Right lobe of liver (tissue), 6 donors: ENCODE measurements at regions not wholly inside any gene's neighbourhood (a gene's known extent, or its start where the extent isn't known, plus 50 kb on each side); places are given as distances from the start of the nearest gene placed in this dataset.
A peak's percentile ranks its signal among the peaks of the same experiment; 100 is the strongest.

Experiments used
- ATAC-seq, 4 donors: fragments of 200-7000 bp; cut with Tn5 transposase; one replicate each; pipeline ENCODE4 v1.9.1; 2020; ENCODE audit warnings: mild to moderate bottlenecking in 4 of 4, moderate library complexity in 4 of 4
- DNase-seq, 3 donors: peaks; one replicate each; pipeline ENCODE4 v3.0.0-alpha.2; 2020
- H3K27ac ChIP-seq, 3 donors: fragments of 200-600 bp; one replicate each; pipeline ENCODE4 v1.8.0; 2022
- H3K27me3 ChIP-seq, 2 donors: fragments of 200-600 bp; one replicate each; pipeline ENCODE4 v1.8.0; 2022
- H3K36me3 ChIP-seq, 4 donors: fragments of 200-600 bp; sonication (generic) in 1 of 4; one replicate each; pipeline versions ENCODE4 v1.5.1 to v1.8.0; 2017 to 2022; ENCODE audit warnings: control low read depth in 1 of 4
- H3K4me1 ChIP-seq, 4 donors: fragments of 200-600 bp; sonication (generic) in 1 of 4; one replicate each; pipeline versions ENCODE4 v1.5.1 to v1.8.0; 2017 to 2022; ENCODE audit warnings: control low read depth in 1 of 4
- H3K4me3 ChIP-seq, 3 donors: fragments of 200-600 bp; one replicate each; pipeline ENCODE4 v1.8.0; 2022
- H3K9me3 ChIP-seq, 4 donors: fragments of 200-600 bp; sonication (generic) in 1 of 4; one replicate each; pipeline versions ENCODE4 v1.5.1 to v1.8.0; 2017 to 2022; ENCODE audit warnings: control low read depth in 1 of 4
- POLR2A ChIP-seq: fragments of 450-650 bp; IDR thresholded peaks from one replicate; pipeline ENCODE4 v1.6.1; 2017; ENCODE audit warnings: antibody characterized with exemption, mild to moderate bottlenecking
- WGBS: methylation state at CpG from one replicate; pipeline ENCODE4 v1.1.6; 2018; ENCODE audit warnings: low coverage, low lambda C conversion rate; ENCODE audit not compliant: insufficient coverage; ENCODE audit errors: missing lambda C conversion rate; 5-methylcytosine and 5-hydroxymethylcytosine counted together
- intact Hi-C, 2 donors: fragments of 100-400 bp; cut with DNase I; formaldehyde crosslinking; loops; one replicate each; pipeline versions ENCODE4 v1.11.2 to v1.14.1; 2022
- TF ChIP-seq, protein P1 (sequence below), 4 donors: fragments of 200-600 bp in 3 of 4; fragments of 450-650 bp in 1 of 4; IDR thresholded peaks; one replicate each; pipeline versions ENCODE4 v1.5.1 to v1.8.0; 2016 to 2022; ENCODE audit warnings: antibody characterized with exemption in 4 of 4, mild to moderate bottlenecking in 2 of 4
- donor health status: DM: no; HTN: yes; CAD: no.
- donor health status: DM: no; HTN: no; CAD: no.
- donor health status: DM: no; HTN: no; CAD: no.
- donor health status: DM: no; HTN: yes; CAD: no.
- donor health status: DM: no; HTN: yes; CAD: no.

DNA sequence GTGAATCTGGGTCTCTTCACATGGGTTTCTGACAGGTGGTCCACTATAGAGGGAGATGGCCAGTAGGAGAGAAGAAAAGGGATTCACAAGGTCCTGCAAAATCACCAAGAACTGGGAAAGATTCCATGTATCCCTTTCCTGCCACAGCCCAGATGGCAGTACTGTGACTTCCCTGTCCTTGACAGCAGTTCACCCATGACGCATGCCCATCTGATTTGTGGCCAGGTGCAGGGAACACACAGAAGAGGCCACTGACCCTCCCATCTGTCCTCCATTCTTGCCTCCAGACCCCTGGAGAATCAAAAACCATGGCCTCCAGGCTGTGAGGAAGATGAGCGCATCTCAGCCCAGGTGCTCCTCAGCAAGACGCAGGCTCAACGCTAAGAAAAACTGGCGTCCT lies 183.1 kb upstream of the RREB1 start:
- intact Hi-C loops = no loop called here
- TF ChIP-seq POLR2A = no peak
- TF ChIP-seq, protein P1, sequence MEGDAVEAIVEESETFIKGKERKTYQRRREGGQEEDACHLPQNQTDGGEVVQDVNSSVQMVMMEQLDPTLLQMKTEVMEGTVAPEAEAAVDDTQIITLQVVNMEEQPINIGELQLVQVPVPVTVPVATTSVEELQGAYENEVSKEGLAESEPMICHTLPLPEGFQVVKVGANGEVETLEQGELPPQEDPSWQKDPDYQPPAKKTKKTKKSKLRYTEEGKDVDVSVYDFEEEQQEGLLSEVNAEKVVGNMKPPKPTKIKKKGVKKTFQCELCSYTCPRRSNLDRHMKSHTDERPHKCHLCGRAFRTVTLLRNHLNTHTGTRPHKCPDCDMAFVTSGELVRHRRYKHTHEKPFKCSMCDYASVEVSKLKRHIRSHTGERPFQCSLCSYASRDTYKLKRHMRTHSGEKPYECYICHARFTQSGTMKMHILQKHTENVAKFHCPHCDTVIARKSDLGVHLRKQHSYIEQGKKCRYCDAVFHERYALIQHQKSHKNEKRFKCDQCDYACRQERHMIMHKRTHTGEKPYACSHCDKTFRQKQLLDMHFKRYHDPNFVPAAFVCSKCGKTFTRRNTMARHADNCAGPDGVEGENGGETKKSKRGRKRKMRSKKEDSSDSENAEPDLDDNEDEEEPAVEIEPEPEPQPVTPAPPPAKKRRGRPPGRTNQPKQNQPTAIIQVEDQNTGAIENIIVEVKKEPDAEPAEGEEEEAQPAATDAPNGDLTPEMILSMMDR (IDR thresholded peaks at IDR 0.05) = no peak
- 14% methylated on average over 1 of the region's 5 CpGs for WGBS
- Histone ChIP-seq H3K4me3 (no peak overlapping the region), H3K27ac (no peak overlapping the region), H3K9me3 (no peaks in the 10 kb centered on the region), H3K4me1 (no peaks in the 10 kb centered on the region), H3K36me3 (no peaks in the 10 kb centered on the region), H3K27me3 (no peaks in the 10 kb centered on the region)
- DNase-seq (no peak), ATAC-seq (no peak)

- 64% methylated on average over 5 of the region's 10 CpGs for WGBS
- intact Hi-C loops = no loop called here
- no peak for ATAC-seq
- Histone ChIP-seq H3K27ac (no peak overlapping the region), H3K9me3 (no peaks in the 10 kb centered on the region), H3K27me3 (no peaks in the 10 kb centered on the region), H3K4me1 (no peaks in the 10 kb centered on the region), H3K4me3 (no peak overlapping the region), H3K36me3 (no peaks in the 10 kb centered on the region)
- no peak for DNase-seq
- TF ChIP-seq, protein P1 (IDR thresholded peaks at IDR 0.05) = no peak
- TF ChIP-seq POLR2A = no peak
Observed at GRCh38 chr6:6925391-6926164, 182.2 kb upstream of the RREB1 start.

DNA sequence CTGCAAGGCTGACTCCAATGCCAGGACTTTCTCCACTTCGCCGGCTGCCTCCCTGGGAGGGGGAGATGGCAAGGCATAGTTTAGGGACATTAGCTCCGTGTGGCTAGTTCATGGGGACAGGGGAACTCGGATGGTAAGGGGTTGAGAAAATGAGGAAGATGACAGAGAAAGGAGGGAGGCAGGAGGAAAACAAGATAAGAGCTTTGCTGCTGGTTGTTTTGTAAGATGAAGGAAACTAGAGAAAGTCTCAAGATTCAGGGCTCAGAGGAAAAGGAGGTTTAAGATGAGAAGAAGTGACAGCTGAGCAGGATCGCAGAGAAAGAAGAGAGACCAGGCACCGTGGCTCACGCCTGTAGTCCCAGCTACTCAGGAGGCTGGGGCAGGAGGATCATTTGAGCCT lies 180.9 kb upstream of the RREB1 start:
- TF ChIP-seq, protein P1 (IDR thresholded peaks at IDR 0.05) = no peak
- no peak for TF ChIP-seq POLR2A
- DNase-seq (no peak), ATAC-seq (no peak)
- 72% methylated on average over 7 of the region's 7 CpGs for WGBS
- no peaks in the 10 kb centered on the region for H3K27me3 ChIP-seq
- no peaks in the 10 kb centered on the region for H3K36me3 ChIP-seq
- H3K4me1 ChIP-seq = no peaks in the 10 kb centered on the region
- intact Hi-C loops = no loop called here
- H3K27ac ChIP-seq = no peak overlapping the region
- H3K9me3 ChIP-seq = no peaks in the 10 kb centered on the region
- H3K4me3 ChIP-seq = no peak overlapping the region

DNA sequence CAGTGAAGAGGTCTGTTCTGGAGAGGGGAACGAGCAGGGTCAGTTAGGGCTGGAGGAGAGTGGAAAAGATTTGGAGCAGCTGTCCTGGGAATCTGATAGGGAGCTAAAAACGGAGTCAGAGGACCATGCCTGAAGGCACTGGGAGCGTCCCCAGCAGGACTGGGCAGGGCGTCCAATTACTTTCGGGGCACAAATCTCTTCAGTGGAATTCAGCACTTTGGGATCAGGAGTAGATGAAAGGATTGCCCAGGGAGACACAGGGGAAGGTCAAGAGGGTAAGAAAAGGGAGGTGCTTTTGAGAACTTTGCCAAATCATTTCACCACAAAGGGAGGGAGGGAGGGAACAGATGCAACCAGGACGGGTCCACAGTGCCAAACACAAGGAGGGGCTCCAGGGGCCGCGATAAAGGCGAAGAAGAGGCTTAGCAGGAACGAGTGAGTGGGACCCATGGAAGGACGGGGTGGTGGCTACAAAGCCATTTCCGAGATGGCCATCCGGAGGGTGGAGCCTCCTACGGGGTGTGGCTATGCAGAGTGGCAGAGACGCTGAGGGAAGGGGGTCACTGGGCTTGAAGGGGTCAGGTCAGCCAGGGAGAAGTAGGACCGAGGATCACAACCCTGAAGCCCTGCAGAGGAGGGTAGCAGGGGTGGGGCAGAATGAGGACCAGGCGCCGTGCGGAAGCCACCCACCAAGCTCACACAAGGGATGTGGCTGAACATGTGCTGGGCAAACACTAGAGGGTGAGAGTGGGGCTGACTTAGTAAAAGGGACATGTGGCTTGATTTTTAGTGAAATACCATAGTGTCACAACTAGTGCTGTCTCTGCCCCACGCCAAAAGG lies 180.0 kb upstream of the RREB1 start:
- no peak overlapping the region for H3K4me3 ChIP-seq
- TF ChIP-seq, protein P1 (IDR thresholded peaks at IDR 0.05) = no peak
- TF ChIP-seq POLR2A = no peak
- H3K36me3 ChIP-seq = no peaks in the 10 kb centered on the region
- intact Hi-C loops = no loop called here
- WGBS = 50% methylated on average over 12 of the region's 20 CpGs
- no peak overlapping the region for H3K27ac ChIP-seq
- no peaks in the 10 kb centered on the region for H3K27me3 ChIP-seq
- DNase-seq = no peak
- H3K9me3 ChIP-seq = no peaks in the 10 kb centered on the region
- ATAC-seq = peak; percentile 20 to 57 (median 55)
- no peaks in the 10 kb centered on the region for H3K4me1 ChIP-seq
